UCSD-AML1 (cell line): ENCODE measurements at regions not wholly inside any gene's neighbourhood (a gene's known extent, or its start where the extent isn't known, plus 50 kb on each side); places are given as distances from the start of the nearest gene placed in this dataset.

ENCODE experiments used
- DNase-seq: peaks from one replicate; lab custom pipeline; 2025; ENCODE audit not compliant: unreplicated experiment; lab: John Stamatoyannopoulos, UW

GRCh38 chr1:2914702-2915101 is 106.6 kb upstream of the ACTRT2 start:
- no peak for DNase-seq

GRCh38 chr1:2916153-2916552 is 105.1 kb upstream of the ACTRT2 start:
- no peak for DNase-seq

GRCh38 chr1:2916706-2917105 is 104.6 kb upstream of the ACTRT2 start:
- DNase-seq, result no peak

GRCh38 chr1:2917284-2917683 is 104.0 kb upstream of the ACTRT2 start:
- no peak for DNase-seq

GRCh38 chr1:2918441-2918840 is 102.8 kb upstream of the ACTRT2 start:
- no peak for DNase-seq

GRCh38 chr1:2919841-2920240 is 101.4 kb upstream of the ACTRT2 start:
- no peak for DNase-seq

- no peak for DNase-seq
Measured at GRCh38 chr1:2920421-2921015, 100.7 kb upstream of the ACTRT2 start.

- peak; percentile 29 for DNase-seq
Measured at GRCh38 chr1:2921970-2922686, 99.1 kb upstream of the ACTRT2 start.

- no peak for DNase-seq
Measured at GRCh38 chr1:2923351-2923750, 97.9 kb upstream of the ACTRT2 start.

- DNase-seq, result no peak
Measured at GRCh38 chr1:2925291-2925690, 96.0 kb upstream of the ACTRT2 start.

- no peak for DNase-seq
Measured at GRCh38 chr1:2925918-2926317, 95.3 kb upstream of the ACTRT2 start.

- DNase-seq, result no peak
Measured at GRCh38 chr1:2926447-2927055, 94.7 kb upstream of the ACTRT2 start.

- DNase-seq, result no peak
Measured at GRCh38 chr1:2927393-2928360, 93.6 kb upstream of the ACTRT2 start.

GRCh38 chr1:2928366-2929325 is 92.6 kb upstream of the ACTRT2 start:
- no peak for DNase-seq

- DNase-seq, result no peak
Measured at GRCh38 chr1:2929335-2929734, 91.9 kb upstream of the ACTRT2 start.

- no peak for DNase-seq
Measured at GRCh38 chr1:2930016-2930815, 91.1 kb upstream of the ACTRT2 start.

GRCh38 chr1:2930913-2931723 is 90.1 kb upstream of the ACTRT2 start:
- no peak for DNase-seq

- no peak for DNase-seq
Measured at GRCh38 chr1:2931724-2932401, 89.4 kb upstream of the ACTRT2 start.
